22Rv1 (cell line): ENCODE measurements at regions not wholly inside any gene's neighbourhood (a gene's known extent, or its start where the extent isn't known, plus 50 kb on each side); places are given as distances from the start of the nearest gene placed in this dataset.

Experiments used
- H3K27ac ChIP-seq: fragments of 450-650 bp; 2 replicates; pipeline ENCODE4 v1.5.1; 2017
- CTCF ChIP-seq: fragments of 450-650 bp; IDR thresholded peaks from 2 replicates; pipeline ENCODE4 v1.5.1; 2017; ENCODE audit warnings: mild to moderate bottlenecking
- ZFX ChIP-seq: fragments of 450-650 bp; IDR thresholded peaks from 2 replicates; pipeline ENCODE4 v1.6.1; 2017; ENCODE audit warnings: antibody characterized with exemption, borderline replicate concordance

- H3K27ac ChIP-seq, result no peak overlapping the region
- no peak for TF ChIP-seq CTCF
Measured at GRCh38 chr5:131079232-131079631, 85.8 kb downstream of the HINT1 start.

GRCh38 chr5:131068893-131069643 lies 96.0 kb downstream of the HINT1 start:
- no peak overlapping the region for H3K27ac ChIP-seq

GRCh38 chr5:131068076-131068475 lies 97.0 kb downstream of the HINT1 start:
- H3K27ac ChIP-seq, result no peak overlapping the region
- TF ChIP-seq ZFX (no peak), CTCF (no peak)

More at GRCh38 chr5:131068893-131069643, 96.0 kb downstream of the HINT1 start:
- TF ChIP-seq ZFX (no peak), CTCF (no peak)

GRCh38 chr5:131067636-131068035 lies 97.4 kb downstream of the HINT1 start:
- no peak overlapping the region for H3K27ac ChIP-seq
- TF ChIP-seq ZFX (no peak), CTCF (no peak)

- TF ChIP-seq ZFX (no peak), CTCF (no peak)
- H3K27ac ChIP-seq, result no peak overlapping the region
Measured at GRCh38 chr5:131064669-131065371, 100.2 kb downstream of the HINT1 start.

GRCh38 chr5:131042021-131042789 lies 122.9 kb downstream of the HINT1 start:
- TF ChIP-seq CTCF (no peak), ZFX (no peak)
- no peak overlapping the region for H3K27ac ChIP-seq
